Sigmoid colon (tissue), 4 donors: ENCODE measurements at regions not wholly inside any gene's neighbourhood (a gene's known extent, or its start where the extent isn't known, plus 50 kb on each side); places are given as distances from the start of the nearest gene placed in this dataset.
"Not testable (repeated sequence)": the region's sequence is repeated elsewhere in the genome, so short reads cannot be mapped to it uniquely, and the experiment has no call there.

Source experiments
- CTCF ChIP-seq, 4 experiments: fragments of 450-650 bp in 3 of 4; fragments of 200-600 bp in 1 of 4; IDR thresholded peaks; one replicate each; pipeline ENCODE4 v1.5.1; 2016 to 2019; ENCODE audit warnings: antibody characterized with exemption in 4 of 4, mild to moderate bottlenecking in 3 of 4, moderate library complexity in 2 of 4
- EP300 ChIP-seq, 4 donors: sonication (generic); formaldehyde crosslinking; IDR thresholded peaks; one replicate each; pipeline ENCODE4 v1.6.1; 2017; ENCODE audit warnings: antibody characterized with exemption in 4 of 4
- POLR2A ChIP-seq, 2 donors: fragments of 450-650 bp; IDR thresholded peaks; one replicate each; pipeline ENCODE4 v1.6.1; 2016; ENCODE audit warnings: antibody characterized with exemption in 2 of 2, mild to moderate bottlenecking in 2 of 2, moderate library complexity in 2 of 2

DNA sequence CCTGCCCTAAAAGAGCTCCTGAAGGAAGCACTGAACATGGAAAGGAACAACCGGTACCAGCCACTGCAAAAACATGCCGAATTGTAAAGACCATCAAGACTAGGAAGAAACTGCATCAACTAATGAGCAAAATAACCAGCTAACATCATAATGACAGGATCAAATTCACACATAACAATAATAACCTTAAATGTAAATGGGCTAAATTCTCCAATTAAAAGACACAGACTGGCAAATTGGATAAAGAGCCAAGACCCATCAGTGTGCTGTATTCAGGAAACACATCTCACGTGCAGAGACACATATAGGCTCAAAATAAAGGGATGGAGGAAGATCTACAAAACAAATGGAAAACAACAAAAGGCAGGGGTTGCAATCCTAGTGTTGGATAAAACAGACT is 117.1 kb upstream of the ABI3BP start:
- TF ChIP-seq POLR2A, CTCF, EP300 (IDR thresholded peaks at IDR 0.05): not testable (repeated sequence)
